IMR-90 (cell line): ENCODE measurements at regions not wholly inside any gene's neighbourhood (a gene's known extent, or its start where the extent isn't known, plus 50 kb on each side); places are given as distances from the start of the nearest gene placed in this dataset.
A peak's percentile ranks its signal among the peaks of the same experiment; 100 is the strongest.

ENCODE experiments used
- ATAC-seq: fragments of 200-7000 bp; cut with Tn5 transposase; 2 replicates; pipeline ENCODE4 v1.9.1; 2020; ENCODE audit warnings: low read depth, mild to moderate bottlenecking, moderate library complexity
- BruUV-seq: library from RNA; stranded (reverse); fragments of 400-500 nt; replicated peaks from 2 replicates; lab custom pipeline; 2021; lab: Mats Ljungman, UMichigan
- CTCF ChIA-PET: fragments of 300-600 bp; formaldehyde crosslinking; extraction: SDS; loops from one replicate; lab custom pipeline; 2021; ENCODE audit warnings: antibody characterized with exemption; lab: Yijun Ruan, JAX
- POLR2A ChIA-PET: fragments of 300-600 bp; sonication (Branson Sonifier 250); formaldehyde crosslinking; loops from one replicate; lab custom pipeline; 2022; ENCODE audit warnings: antibody characterized with exemption; ENCODE audit not compliant: unreplicated experiment; lab: Charles Lee
- DNase-seq: peaks from one replicate; pipeline ENCODE4 v3.0.0; 2013
- H2AFZ ChIP-seq: replicated peaks from 2 replicates; pipeline ENCODE3; 2013; ENCODE audit warnings: low read length, mild to moderate bottlenecking; ENCODE audit not compliant: poor library complexity
- H2AK5ac ChIP-seq: 2 replicates; pipeline ENCODE4 v1.6.1; 2013; ENCODE audit warnings: low read depth, low read length, inconsistent platforms
- H2AK9ac ChIP-seq: replicated peaks from 2 replicates; pipeline ENCODE3; 2013; ENCODE audit warnings: mild to moderate bottlenecking, low read depth, low read length, moderate library complexity; ENCODE audit not compliant: poor library complexity
- H2BK120ac ChIP-seq: 2 replicates; pipeline ENCODE4 v1.6.1; 2013; ENCODE audit warnings: low read depth, low read length, inconsistent platforms
- H2BK15ac ChIP-seq: 3 replicates; pipeline ENCODE4 v1.6.1; 2013; ENCODE audit warnings: low read depth, low read length, inconsistent platforms
- H2BK20ac ChIP-seq: 2 replicates; pipeline ENCODE4 v1.6.1; 2013; ENCODE audit warnings: low read depth, mild to moderate bottlenecking, inconsistent platforms, low read length, moderate library complexity
- H2BK5ac ChIP-seq: 2 replicates; pipeline ENCODE4 v1.6.1; 2013; ENCODE audit warnings: mild to moderate bottlenecking, low read depth, low read length, inconsistent platforms; ENCODE audit not compliant: poor library complexity, severe bottlenecking
- H3K14ac ChIP-seq: replicated peaks from 2 replicates; pipeline ENCODE4 v1.6.1; 2013; ENCODE audit warnings: low read depth, low read length, inconsistent platforms
- H3K18ac ChIP-seq: 2 replicates; pipeline ENCODE4 v1.6.1; 2013; ENCODE audit warnings: low read depth, low read length, control low read depth
- H3K23ac ChIP-seq: 2 replicates; pipeline ENCODE4 v1.6.1; 2013; ENCODE audit warnings: low read depth, low read length, inconsistent platforms
- H3K27ac ChIP-seq: 2 replicates; pipeline ENCODE4 v1.5.1; 2013; ENCODE audit warnings: mild to moderate bottlenecking, control low read depth, low read length; ENCODE audit not compliant: insufficient read depth
- H3K27me3 ChIP-seq: 2 replicates; pipeline ENCODE4 v1.6.1; 2013; ENCODE audit warnings: low read length; ENCODE audit not compliant: control insufficient read depth, insufficient read depth
- H3K36me3 ChIP-seq: 2 replicates; pipeline ENCODE4 v1.6.1; 2013; ENCODE audit warnings: low read length, mixed read lengths; ENCODE audit not compliant: control insufficient read depth, insufficient read depth
- H3K4ac ChIP-seq: 2 replicates; pipeline ENCODE4 v1.6.1; 2013; ENCODE audit warnings: low read depth, low read length, inconsistent platforms
- H3K4me1 ChIP-seq: 2 replicates; pipeline ENCODE4 v1.6.1; 2013; ENCODE audit warnings: low read length, mixed read lengths; ENCODE audit not compliant: control insufficient read depth, insufficient read depth
- H3K4me2 ChIP-seq: 2 replicates; pipeline ENCODE4 v1.6.1; 2013; ENCODE audit warnings: low read depth, mild to moderate bottlenecking, control low read depth, low read length, moderate library complexity
- H3K4me3 ChIP-seq: 2 replicates; pipeline ENCODE4 v1.5.1; 2013; ENCODE audit warnings: low read depth, mild to moderate bottlenecking, control low read depth, low read length, moderate library complexity; ENCODE audit not compliant: insufficient read depth
- H3K56ac ChIP-seq: 2 replicates; pipeline ENCODE4 v1.6.1; 2013; ENCODE audit warnings: low read length, inconsistent platforms; ENCODE audit not compliant: insufficient read depth; ENCODE audit errors: extremely low read depth
- H3K79me1 ChIP-seq, 2 experiments: 2 replicates each; pipeline ENCODE4 v1.6.1; 2013; ENCODE audit warnings: low read length in 2 of 2, inconsistent platforms in 1 of 2, low read depth in 1 of 2
- H3K9ac ChIP-seq: 2 replicates; pipeline ENCODE4 v1.6.1; 2013; ENCODE audit warnings: low read depth, low read length, control low read depth
- H3K9me1 ChIP-seq: 2 replicates; pipeline ENCODE4 v1.6.1; 2013; ENCODE audit warnings: low read length, inconsistent platforms; ENCODE audit not compliant: insufficient read depth
- H3K9me3 ChIP-seq: 2 replicates; pipeline ENCODE4 v1.6.1; 2013; ENCODE audit warnings: low read length; ENCODE audit not compliant: control insufficient read depth, insufficient read depth
- H4K20me1 ChIP-seq: 2 replicates; pipeline ENCODE4 v1.6.1; 2013; ENCODE audit warnings: low read length, inconsistent platforms; ENCODE audit not compliant: insufficient read depth
- H4K5ac ChIP-seq: 2 replicates; pipeline ENCODE4 v1.6.1; 2013; ENCODE audit warnings: mild to moderate bottlenecking, low read depth, low read length, control low read depth
- H4K8ac ChIP-seq, 2 experiments: 2 replicates each; pipeline ENCODE4 v1.6.1; 2013; ENCODE audit warnings: low read depth in 2 of 2, low read length in 2 of 2, control low read depth in 1 of 2, inconsistent platforms in 1 of 2
- H4K91ac ChIP-seq: 2 replicates; pipeline ENCODE4 v1.6.1; 2013; ENCODE audit warnings: low read depth, low read length, inconsistent platforms; ENCODE audit not compliant: insufficient read depth
- BHLHE40 ChIP-seq: fragments of 150-350 bp; IDR thresholded peaks from 2 replicates; pipeline ENCODE4 v1.6.1; 2016; ENCODE audit warnings: mild to moderate bottlenecking, low read depth, low read length
- CEBPB ChIP-seq: IDR thresholded peaks from 2 replicates; pipeline ENCODE4 v1.6.1; 2012; ENCODE audit warnings: low read depth, low read length, improper control_type of control experiment
- CHD1 ChIP-seq: IDR thresholded peaks from 2 replicates; pipeline ENCODE4 v1.6.1; 2012; ENCODE audit warnings: low read depth, low read length, improper control_type of control experiment
- FOS ChIP-seq: fragments of 150-350 bp; IDR thresholded peaks from 2 replicates; pipeline ENCODE4 v1.6.1; 2016; ENCODE audit warnings: low read depth, low read length
- MAFK ChIP-seq: IDR thresholded peaks from 2 replicates; pipeline ENCODE4 v1.6.1; 2012; ENCODE audit warnings: low read depth, low read length, improper control_type of control experiment
- MAZ ChIP-seq: IDR thresholded peaks from 2 replicates; pipeline ENCODE4 v1.6.1; 2012; ENCODE audit warnings: low read depth, mild to moderate bottlenecking, low read length, improper control_type of control experiment, moderate library complexity, borderline replicate concordance
- MXI1 ChIP-seq: IDR thresholded peaks from 2 replicates; pipeline ENCODE4 v1.6.1; 2012; ENCODE audit warnings: low read depth, mild to moderate bottlenecking, low read length, moderate library complexity, borderline replicate concordance
- NFE2L2 ChIP-seq: fragments of 150-350 bp; IDR thresholded peaks from 2 replicates; pipeline ENCODE4 v1.6.1; 2016; ENCODE audit warnings: low read depth, mild to moderate bottlenecking, low read length
- POLR2A ChIP-seq: IDR thresholded peaks from 2 replicates; pipeline ENCODE4 v1.6.1; 2012; ENCODE audit warnings: mild to moderate bottlenecking, low read depth, low read length
- RAD21 ChIP-seq: IDR thresholded peaks from 2 replicates; pipeline ENCODE4 v1.6.1; 2012; ENCODE audit warnings: low read length, improper control_type of control experiment
- RCOR1 ChIP-seq: IDR thresholded peaks from 2 replicates; pipeline ENCODE4 v1.6.1; 2012; ENCODE audit warnings: mild to moderate bottlenecking, low read length, improper control_type of control experiment; ENCODE audit not compliant: insufficient replicate concordance
- RFX5 ChIP-seq: IDR thresholded peaks from 2 replicates; pipeline ENCODE4 v1.8.0; 2012; ENCODE audit warnings: low read depth, mild to moderate bottlenecking, low read length, moderate library complexity
- SMC3 ChIP-seq: fragments of 150-350 bp; IDR thresholded peaks from 2 replicates; pipeline ENCODE4 v1.6.1; 2016; ENCODE audit warnings: low read depth, mild to moderate bottlenecking, antibody characterized with exemption, low read length, moderate library complexity
- WGBS, 2 experiments: methylation state at CpG; one replicate each; pipeline versions ENCODE4 v1.1.5 to v1.1.7; 2013; ENCODE audit warnings: missing lambda C conversion rate in 2 of 2; ENCODE audit not compliant: insufficient read length in 1 of 2; ENCODE audit errors: extremely low coverage in 2 of 2; 5-methylcytosine and 5-hydroxymethylcytosine counted together
- dilution Hi-C: fragments of 300-500 bp; cut with HindIII; formaldehyde crosslinking; loops from one replicate; pipeline ENCODE4 v1.14.3; 2018; ENCODE audit warnings: low sequenced_read_pairs; ENCODE audit not compliant: unreplicated experiment
- in situ Hi-C: fragments of 300-500 bp; cut with MboI; formaldehyde crosslinking; loops from 3 replicates; pipeline ENCODE4 v1.14.3; 2019; ENCODE audit warnings: low sequenced_read_pairs, inconsistent platforms, mixed read lengths
- intact Hi-C: fragments of 100-400 bp; cut with micrococcal nuclease; formaldehyde crosslinking; loops from 2 replicates; pipeline ENCODE4 v1.10.0; 2022
- TF ChIP-seq, protein P1 (sequence below): fragments of 150-350 bp; IDR thresholded peaks from 2 replicates; pipeline ENCODE4 v1.6.1; 2017; ENCODE audit warnings: mild to moderate bottlenecking, antibody characterized with exemption, low read length, low read depth
- TF ChIP-seq, protein P2 (sequence below): conservative IDR thresholded peaks from 2 replicates; pipeline ENCODE4 v1.5.1; 2012; ENCODE audit warnings: mild to moderate bottlenecking, low read depth, low read length, improper control_type of control experiment
- TF ChIP-seq, protein P3 (sequence below): fragments of 150-350 bp; IDR thresholded peaks from 2 replicates; pipeline ENCODE4 v1.6.1; 2016; ENCODE audit warnings: low read depth, mild to moderate bottlenecking, low read length, moderate library complexity, borderline replicate concordance

DNA sequence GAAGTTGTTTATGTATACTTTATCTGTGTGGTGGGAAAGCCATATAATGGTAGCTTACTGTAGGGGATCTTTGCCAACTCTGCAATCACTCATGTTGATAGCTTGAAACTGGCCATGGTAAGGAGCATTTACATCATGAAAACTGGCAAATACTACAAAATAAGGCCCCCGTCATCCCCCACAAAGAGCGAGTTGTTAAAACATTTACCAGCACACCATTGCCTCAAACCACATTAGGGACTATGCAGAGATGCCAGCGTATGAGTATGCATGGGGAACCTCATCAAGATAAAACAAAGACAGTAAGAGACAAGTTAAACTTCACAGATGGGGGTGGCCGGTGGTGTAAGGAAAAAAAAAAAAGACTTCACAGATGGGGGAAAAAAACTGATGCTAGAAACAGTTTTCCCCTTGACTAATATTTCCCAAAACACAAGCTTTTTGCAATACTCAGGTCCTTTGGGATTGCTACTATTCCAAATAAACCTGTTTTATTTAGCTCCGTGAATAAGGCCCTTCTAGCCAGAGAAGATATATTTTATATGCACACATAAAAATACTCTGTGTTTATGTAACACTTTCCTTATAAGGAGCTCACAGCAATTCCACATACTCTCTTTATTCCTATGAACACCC, 70.6 kb upstream of the SERP2 start:
- Histone ChIP-seq H4K91ac (no peak overlapping the region), H2AK9ac (no peak overlapping the region), H3K56ac (no peak overlapping the region), H3K9me1 (peaks cover 19% of the 10 kb centered on the region), H3K4ac (no peak overlapping the region), H3K27ac (no peak overlapping the region), H3K18ac (no peak overlapping the region), H2AFZ (no peak overlapping the region), H3K9me3 (no peaks in the 10 kb centered on the region), H4K5ac (no peak overlapping the region), H3K23ac (no peak overlapping the region), H3K79me1 (no peaks in the 10 kb centered on the region), H2BK15ac (0 out of 3 replicates have a peak overlapping the region, but pooled peaks have one; percentile 41), H2BK20ac (no peak overlapping the region), H2AK5ac (peak overlapping the region; percentile 44; the same call in 1 of the 2 replicates), H2BK120ac (no peak overlapping the region), H3K4me3 (no peak overlapping the region), H3K9ac (no peak overlapping the region), H3K36me3 (no peaks in the 10 kb centered on the region), H3K14ac (no peak overlapping the region), H3K4me1 (peaks cover 20% of the 10 kb centered on the region), H3K4me2 (no peak overlapping the region), H4K8ac (no peak overlapping the region), H3K27me3 (no peaks in the 10 kb centered on the region), H2BK5ac (no peak overlapping the region), H4K20me1 (no peaks in the 10 kb centered on the region)
- intact Hi-C loops (no loop called here), in situ Hi-C loops (no loop called here), dilution Hi-C loops (no loop called here)
- TF ChIP-seq RCOR1: no peak
- no peak for TF ChIP-seq BHLHE40
- TF ChIP-seq, protein P1, sequence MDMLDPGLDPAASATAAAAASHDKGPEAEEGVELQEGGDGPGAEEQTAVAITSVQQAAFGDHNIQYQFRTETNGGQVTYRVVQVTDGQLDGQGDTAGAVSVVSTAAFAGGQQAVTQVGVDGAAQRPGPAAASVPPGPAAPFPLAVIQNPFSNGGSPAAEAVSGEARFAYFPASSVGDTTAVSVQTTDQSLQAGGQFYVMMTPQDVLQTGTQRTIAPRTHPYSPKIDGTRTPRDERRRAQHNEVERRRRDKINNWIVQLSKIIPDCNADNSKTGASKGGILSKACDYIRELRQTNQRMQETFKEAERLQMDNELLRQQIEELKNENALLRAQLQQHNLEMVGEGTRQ: no peak
- no peak for TF ChIP-seq MAZ
- TF ChIP-seq, protein P2, sequence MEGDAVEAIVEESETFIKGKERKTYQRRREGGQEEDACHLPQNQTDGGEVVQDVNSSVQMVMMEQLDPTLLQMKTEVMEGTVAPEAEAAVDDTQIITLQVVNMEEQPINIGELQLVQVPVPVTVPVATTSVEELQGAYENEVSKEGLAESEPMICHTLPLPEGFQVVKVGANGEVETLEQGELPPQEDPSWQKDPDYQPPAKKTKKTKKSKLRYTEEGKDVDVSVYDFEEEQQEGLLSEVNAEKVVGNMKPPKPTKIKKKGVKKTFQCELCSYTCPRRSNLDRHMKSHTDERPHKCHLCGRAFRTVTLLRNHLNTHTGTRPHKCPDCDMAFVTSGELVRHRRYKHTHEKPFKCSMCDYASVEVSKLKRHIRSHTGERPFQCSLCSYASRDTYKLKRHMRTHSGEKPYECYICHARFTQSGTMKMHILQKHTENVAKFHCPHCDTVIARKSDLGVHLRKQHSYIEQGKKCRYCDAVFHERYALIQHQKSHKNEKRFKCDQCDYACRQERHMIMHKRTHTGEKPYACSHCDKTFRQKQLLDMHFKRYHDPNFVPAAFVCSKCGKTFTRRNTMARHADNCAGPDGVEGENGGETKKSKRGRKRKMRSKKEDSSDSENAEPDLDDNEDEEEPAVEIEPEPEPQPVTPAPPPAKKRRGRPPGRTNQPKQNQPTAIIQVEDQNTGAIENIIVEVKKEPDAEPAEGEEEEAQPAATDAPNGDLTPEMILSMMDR: no peak
- TF ChIP-seq MAFK: no peak
- no peak for TF ChIP-seq NFE2L2
- TF ChIP-seq RAD21: no peak
- no peak for TF ChIP-seq POLR2A
- TF ChIP-seq CEBPB: no peak
- TF ChIP-seq FOS: no peak
- TF ChIP-seq CHD1: no peak
- no peak for TF ChIP-seq SMC3
- TF ChIP-seq MXI1: no peak
- TF ChIP-seq RFX5: no peak
- TF ChIP-seq, protein P3, sequence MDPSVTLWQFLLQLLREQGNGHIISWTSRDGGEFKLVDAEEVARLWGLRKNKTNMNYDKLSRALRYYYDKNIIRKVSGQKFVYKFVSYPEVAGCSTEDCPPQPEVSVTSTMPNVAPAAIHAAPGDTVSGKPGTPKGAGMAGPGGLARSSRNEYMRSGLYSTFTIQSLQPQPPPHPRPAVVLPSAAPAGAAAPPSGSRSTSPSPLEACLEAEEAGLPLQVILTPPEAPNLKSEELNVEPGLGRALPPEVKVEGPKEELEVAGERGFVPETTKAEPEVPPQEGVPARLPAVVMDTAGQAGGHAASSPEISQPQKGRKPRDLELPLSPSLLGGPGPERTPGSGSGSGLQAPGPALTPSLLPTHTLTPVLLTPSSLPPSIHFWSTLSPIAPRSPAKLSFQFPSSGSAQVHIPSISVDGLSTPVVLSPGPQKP: no peak
- ATAC-seq: no peak
- POLR2A ChIA-PET: no interaction called here
- no CpG with 5 or more reads among the region's 5 CpGs for WGBS, 2 experiments
- CTCF ChIA-PET: interaction anchor here (0.6 to 0.7 kb wide), 3 partner anchors 128 to 592 kb away, joined by 3 to 5 read pairs (median 4); no protein-coding TSS in a partner anchor
- BruUV-seq: no TSS peak
- DNase-seq: peak; percentile 50
